ELR (cell line): ENCODE measurements at regions not wholly inside any gene's neighbourhood (a gene's known extent, or its start where the extent isn't known, plus 50 kb on each side); places are given as distances from the start of the nearest gene placed in this dataset.
A peak's percentile ranks its signal among the peaks of the same experiment; 100 is the strongest.
"Not testable (repeated sequence)": the region's sequence is repeated elsewhere in the genome, so short reads cannot be mapped to it uniquely, and the experiment has no call there.

Experiments used
- DNase-seq: peaks from one replicate; pipeline ENCODE4 v3.0.0-alpha.2; 2015; ENCODE audit warnings: low read depth

- no peak for DNase-seq
Measured at GRCh38 chr5:124549891-124550436, 196.5 kb downstream of the ZNF608 start.

GRCh38 chr5:124546643-124547042 lies 199.8 kb downstream of the ZNF608 start:
- DNase-seq, result no peak

GRCh38 chr5:124544366-124545055 lies 201.9 kb downstream of the ZNF608 start:
- DNase-seq, result no peak

- no peak for DNase-seq
Measured at GRCh38 chr5:124538931-124539330, 207.5 kb downstream of the ZNF608 start.

- no peak for DNase-seq
Measured at GRCh38 chr5:124538191-124538590, 208.2 kb downstream of the ZNF608 start.

GRCh38 chr5:124537522-124537921 lies 208.9 kb downstream of the ZNF608 start:
- DNase-seq, result no peak

- DNase-seq, result no peak
Measured at GRCh38 chr5:124537107-124537506, 209.3 kb downstream of the ZNF608 start.

- no peak for DNase-seq
Measured at GRCh38 chr5:124536333-124536732, 210.1 kb downstream of the ZNF608 start.

- DNase-seq, result no peak
Measured at GRCh38 chr5:124530916-124531315, 215.5 kb downstream of the ZNF608 start.

- no peak for DNase-seq
Measured at GRCh38 chr5:124528838-124529237, 217.6 kb downstream of the ZNF608 start.

GRCh38 chr5:124527220-124527991 lies 219.0 kb downstream of the ZNF608 start:
- DNase-seq, result no peak

GRCh38 chr5:124526079-124526478 lies 220.4 kb downstream of the ZNF608 start:
- not testable (repeated sequence) for DNase-seq

- DNase-seq, result no peak
Measured at GRCh38 chr5:124524552-124525232, 221.7 kb downstream of the ZNF608 start.

GRCh38 chr5:124523897-124524296 lies 222.5 kb downstream of the ZNF608 start:
- DNase-seq, result no peak

- no peak for DNase-seq
Measured at GRCh38 chr5:124522992-124523391, 223.4 kb downstream of the ZNF608 start.

- DNase-seq, result no peak
Measured at GRCh38 chr5:124521461-124522230, 224.8 kb downstream of the ZNF608 start.

- peak; percentile 5 for DNase-seq
Measured at GRCh38 chr5:124519396-124519795, 227.0 kb downstream of the ZNF608 start.

GRCh38 chr5:124516567-124516966 lies 229.9 kb downstream of the ZNF608 start:
- no peak for DNase-seq

- no peak for DNase-seq
Measured at GRCh38 chr5:124515497-124516245, 230.8 kb downstream of the ZNF608 start.

- no peak for DNase-seq
Measured at GRCh38 chr5:124514956-124515355, 231.5 kb downstream of the ZNF608 start.

GRCh38 chr5:124512952-124513632 lies 233.3 kb downstream of the ZNF608 start:
- no peak for DNase-seq
